UCSD-AML1 (cell line): ENCODE measurements at regions not wholly inside any gene's neighbourhood (a gene's known extent, or its start where the extent isn't known, plus 50 kb on each side); places are given as distances from the start of the nearest gene placed in this dataset.
A peak's percentile ranks its signal among the peaks of the same experiment; 100 is the strongest.

ENCODE experiments used
- DNase-seq: peaks from one replicate; lab custom pipeline; 2025; ENCODE audit not compliant: unreplicated experiment; lab: John Stamatoyannopoulos, UW

DNA sequence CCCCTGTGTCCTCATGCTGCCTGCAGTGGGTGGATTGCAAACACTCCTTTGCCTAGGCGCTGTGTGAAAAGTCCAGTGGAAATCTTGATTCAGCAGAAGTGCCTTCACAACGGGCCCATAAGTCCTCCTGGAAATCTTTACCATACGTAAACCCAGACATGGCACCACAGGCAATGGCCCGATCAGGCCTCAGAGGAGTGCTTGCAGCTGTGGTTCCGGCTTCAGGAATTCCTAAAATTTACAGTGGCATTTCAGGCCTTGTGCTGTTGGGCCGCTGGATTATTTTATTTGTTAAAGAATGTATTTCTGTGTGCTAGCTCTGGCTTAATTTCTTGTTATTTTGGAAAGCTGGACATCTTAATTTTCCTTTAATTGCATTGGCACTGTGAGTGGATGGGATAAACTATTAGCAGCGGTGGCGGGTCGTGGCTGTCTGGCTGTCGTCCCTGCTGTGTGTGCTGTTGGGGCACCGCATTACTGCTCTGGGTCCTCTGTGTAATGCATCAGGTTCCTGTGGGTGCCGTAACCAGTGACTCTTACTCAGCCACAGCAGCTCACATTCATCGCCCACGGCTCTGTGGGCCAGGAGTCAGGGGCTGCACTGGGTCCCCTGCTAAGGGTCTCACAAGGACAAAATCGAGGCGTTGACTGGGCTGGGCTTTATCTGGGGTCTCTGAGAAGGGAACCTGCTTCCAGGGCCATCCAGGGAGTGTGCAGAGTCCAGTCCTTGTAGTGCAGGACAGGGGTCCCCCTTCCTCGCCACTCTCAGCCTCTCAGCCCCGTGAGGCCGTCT lies 73.1 kb downstream of the RTP5 start:
- DNase-seq: no peak

DNA sequence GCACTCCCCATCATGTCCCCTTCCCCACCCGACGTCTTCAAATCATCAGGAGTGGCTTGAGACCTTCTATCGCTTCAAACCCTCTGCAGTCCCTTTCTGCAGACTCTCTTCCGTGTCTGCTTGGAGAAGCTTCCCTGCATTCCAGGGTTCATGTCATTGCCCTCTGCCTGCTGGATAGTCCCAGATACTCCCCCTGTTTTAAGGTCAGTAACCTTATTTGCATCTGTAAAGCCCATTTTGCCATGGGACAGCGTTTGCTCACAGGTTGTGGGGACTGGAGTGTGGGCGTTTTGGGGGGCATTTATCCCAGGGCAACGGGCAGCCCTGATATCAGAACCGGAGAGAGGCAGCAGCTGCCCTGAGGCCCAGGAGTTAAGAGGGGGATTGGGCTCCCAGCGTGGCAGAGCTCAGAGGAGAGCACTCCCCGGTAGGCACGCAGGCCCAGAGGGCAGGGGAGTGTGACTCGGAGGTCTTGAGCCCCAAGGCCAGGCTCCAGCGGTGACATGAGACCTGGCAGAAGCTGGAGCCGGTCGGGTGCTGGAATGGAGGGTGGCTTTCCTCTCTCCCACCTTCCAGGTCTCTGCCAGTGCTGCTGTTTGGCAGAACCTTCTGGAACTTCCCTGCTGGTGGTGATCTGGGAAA lies 73.8 kb downstream of the RTP5 start:
- DNase-seq: no peak

DNA sequence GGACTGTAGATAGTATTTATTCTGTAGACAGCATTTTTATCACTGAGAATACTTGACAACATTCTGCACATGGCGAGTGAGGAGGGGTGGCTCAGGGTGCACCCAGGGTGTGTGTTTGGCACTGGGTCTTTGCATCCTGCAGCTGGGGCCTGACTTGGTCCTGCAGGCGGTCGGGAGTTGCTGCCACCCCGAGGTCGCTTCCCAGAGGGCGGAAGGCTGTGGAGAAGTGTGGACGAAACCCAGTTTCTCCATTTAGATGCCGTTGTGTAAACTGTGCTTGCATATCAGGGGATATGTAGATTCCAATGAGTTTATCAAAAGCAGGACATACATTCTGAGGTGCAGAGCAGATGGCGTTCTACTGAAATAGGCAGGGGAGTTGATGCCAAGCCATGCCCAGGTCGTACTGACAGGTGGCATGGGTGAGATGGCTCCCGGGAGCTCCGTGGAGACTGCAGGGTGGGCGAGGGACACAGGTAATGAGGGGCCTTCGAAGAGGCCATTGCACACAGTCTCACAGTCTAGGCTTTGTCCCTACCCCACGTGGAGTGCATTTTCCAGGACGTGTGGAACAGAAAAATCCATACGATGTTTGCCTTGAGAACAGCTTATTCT lies 74.5 kb downstream of the RTP5 start:
- no peak for DNase-seq

GRCh38 chr2:241944821-241945220 lies 75.3 kb downstream of the RTP5 start:
- no peak for DNase-seq

DNA sequence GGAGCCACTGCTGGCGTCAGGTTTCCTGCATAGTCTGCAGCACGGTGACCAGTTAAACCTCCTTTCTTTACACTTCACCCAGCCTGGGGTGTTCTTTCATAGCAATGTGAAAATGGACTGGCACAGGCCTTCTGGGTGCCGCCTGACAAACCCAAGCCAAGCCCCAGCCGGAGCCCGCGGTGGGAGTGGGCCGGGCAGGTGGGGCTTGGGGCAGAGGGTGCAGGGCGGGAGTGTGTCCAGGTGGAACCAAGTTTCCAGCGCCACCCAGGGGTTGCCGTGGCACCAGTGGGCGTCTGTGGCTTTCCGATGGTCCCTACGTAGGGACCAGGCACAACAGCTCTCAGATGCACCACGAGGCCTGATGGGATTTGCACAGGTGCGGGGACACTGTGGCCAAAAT lies 75.8 kb downstream of the RTP5 start:
- no peak for DNase-seq

GRCh38 chr2:241945803-241946202 lies 76.3 kb downstream of the RTP5 start:
- DNase-seq: no peak

DNA sequence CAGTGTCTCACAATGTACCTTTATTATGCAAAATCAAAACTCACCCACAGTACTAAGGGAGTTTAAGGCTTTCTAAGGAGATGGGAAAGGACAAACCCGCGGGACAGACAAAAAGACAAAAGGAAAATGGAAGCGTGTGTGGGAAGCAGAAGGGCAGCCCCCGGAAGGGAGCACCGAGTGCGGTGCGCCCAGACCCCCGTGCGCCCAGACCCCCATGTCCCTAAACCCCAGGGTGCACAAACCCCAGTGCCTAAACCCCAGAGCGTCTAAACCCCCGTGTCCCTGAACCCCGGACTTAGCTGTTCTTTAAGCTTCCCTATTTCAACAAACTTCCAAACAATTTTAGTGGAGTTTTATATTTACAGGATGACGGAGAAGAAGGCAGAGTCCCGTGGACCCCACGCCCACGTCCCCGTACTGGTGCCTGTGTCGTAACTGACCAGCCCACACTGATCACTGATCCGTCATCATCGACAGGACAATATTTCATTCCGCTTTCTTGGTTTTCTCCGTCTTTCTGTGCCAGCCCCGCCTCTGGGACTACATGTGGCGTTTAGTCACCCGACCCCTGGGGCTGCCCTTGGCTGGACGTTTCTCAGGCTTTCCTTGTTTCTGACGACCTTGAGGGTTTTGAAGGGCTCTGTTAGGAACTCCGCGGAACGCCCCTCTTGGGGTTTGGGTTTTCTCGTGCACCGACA lies 76.9 kb downstream of the RTP5 start:
- DNase-seq: no peak

- DNase-seq: no peak
Measured at GRCh38 chr2:241947004-241947350, 77.4 kb downstream of the RTP5 start.

DNA sequence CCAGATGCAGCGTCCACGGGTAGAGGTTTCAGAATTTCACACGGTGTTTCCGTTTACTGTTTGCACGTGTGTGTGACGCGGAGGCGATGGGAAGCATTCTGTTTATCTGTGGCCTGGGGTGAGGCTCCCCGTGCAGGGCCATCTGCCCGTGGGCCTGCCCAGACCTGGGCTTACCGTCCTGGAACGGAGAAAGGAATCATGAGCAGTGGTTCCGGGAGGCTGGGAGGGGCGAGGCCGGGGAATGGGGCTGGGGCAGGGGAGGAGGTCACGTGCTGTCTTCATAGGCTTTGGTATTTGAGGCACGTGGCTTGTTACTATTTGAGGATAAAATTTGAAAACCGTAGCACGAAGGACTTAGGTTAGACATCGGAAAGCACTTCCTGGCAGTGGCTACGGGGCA lies 77.9 kb downstream of the RTP5 start:
- DNase-seq: no peak

DNA sequence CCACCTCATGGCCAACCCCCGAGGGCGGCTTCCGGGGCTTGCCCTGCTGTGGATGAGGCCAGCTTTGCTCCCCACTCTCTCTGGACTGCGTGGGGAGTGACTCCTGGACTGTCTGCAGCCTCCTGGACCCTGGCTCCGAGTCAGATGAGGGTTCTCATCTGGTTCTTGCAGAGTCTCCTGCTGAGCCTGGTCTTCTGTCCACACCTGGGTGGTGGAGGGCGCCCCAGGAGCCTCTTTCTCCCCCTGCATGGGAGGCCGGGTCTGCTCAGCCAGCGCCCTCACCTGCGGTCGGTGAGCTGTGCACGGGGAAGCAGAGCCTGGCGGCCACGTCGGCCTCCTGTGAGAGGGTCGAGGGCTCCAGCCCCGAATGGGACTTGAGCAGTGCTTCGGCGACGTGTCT lies 78.3 kb downstream of the RTP5 start:
- DNase-seq: no peak

DNA sequence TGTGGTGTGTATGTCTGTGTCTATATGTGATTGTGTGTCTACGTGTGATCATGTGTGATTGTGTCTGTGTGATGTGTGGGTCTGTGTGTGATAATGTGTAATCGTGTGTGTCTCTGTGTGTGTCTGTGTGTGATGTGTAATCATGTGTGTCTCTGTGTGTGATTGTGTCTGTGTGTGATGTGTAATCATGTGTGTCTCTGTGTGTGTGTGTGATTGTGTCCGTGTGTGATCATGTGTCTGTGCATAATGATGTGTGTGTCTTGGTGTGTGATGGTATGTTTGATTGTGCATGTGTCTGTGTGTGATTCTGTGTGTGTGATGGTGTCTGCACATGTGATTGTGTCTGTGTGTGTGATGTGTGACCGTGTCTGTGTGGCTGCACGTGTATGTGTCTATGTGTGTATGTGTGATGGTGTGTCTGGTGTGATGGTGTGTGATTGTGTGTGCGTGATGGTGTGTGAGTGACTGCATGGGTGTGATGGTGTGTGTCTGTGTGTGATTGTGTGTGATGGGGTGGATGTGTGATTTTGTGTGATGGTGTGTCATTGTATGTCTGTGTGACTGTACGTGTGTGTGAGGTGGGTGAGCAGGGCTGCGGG lies 78.9 kb downstream of the RTP5 start:
- no peak for DNase-seq

GRCh38 chr2:241948901-241949735 lies 79.6 kb downstream of the RTP5 start:
- DNase-seq: no peak

DNA sequence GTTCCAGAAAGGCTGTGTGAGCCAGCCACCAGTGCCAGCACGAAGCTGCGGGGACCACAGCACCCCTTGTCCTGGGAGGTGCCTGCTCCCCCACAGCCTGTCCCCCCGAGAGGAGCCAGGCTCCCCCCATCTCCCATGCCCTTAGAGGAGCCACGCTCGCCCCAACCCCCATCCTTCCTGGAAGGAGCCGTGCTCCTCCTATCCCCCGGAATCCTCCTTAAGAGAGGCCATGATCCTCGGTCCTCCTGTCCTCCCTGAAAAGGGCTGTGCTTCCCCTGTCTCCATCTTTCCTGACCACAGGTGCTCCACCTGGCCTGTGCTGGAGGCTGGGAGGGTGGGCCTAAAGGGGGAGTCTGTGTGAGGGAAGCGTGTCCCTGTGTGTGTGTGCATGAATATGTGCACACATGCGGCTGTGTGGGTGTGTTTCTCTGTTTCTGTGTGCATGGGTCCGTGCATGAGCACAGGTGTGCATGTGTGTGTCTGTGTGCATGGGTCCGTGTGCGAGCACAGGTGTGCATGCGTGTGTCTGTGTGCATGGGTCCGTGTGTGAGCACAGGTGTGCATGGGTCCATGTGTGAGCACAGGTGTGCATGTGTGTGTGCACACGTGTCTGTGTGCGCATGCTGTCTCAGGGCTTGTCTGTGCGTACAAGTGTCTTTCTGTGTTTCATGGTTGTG lies 80.3 kb downstream of the RTP5 start:
- no peak for DNase-seq

GRCh38 chr2:241950413-241951315 lies 81.1 kb downstream of the RTP5 start:
- peak; percentile 60 for DNase-seq

DNA sequence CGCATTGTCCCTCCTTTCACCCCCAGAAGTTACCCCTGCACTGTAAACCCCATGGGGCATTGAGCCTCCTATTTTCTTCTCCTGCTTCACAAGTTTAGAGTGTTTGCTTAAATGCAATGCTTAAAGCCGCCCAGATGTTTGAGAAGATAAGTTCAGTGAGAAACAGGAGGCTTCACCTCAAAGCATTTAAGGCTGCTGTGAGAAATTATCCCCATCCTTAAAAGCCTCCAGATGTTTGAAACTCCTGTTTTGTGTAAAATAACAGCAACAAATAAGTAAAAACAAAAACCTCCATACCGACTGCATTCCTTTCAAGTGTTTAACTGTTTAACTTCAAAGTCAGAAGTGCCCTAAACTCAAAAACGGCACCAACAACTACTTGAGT lies 81.8 kb downstream of the RTP5 start:
- no peak for DNase-seq

GRCh38 chr2:241951920-241952319 lies 82.4 kb downstream of the RTP5 start:
- DNase-seq: no peak

GRCh38 chr2:241952816-241953215 lies 83.3 kb downstream of the RTP5 start:
- DNase-seq: no peak

DNA sequence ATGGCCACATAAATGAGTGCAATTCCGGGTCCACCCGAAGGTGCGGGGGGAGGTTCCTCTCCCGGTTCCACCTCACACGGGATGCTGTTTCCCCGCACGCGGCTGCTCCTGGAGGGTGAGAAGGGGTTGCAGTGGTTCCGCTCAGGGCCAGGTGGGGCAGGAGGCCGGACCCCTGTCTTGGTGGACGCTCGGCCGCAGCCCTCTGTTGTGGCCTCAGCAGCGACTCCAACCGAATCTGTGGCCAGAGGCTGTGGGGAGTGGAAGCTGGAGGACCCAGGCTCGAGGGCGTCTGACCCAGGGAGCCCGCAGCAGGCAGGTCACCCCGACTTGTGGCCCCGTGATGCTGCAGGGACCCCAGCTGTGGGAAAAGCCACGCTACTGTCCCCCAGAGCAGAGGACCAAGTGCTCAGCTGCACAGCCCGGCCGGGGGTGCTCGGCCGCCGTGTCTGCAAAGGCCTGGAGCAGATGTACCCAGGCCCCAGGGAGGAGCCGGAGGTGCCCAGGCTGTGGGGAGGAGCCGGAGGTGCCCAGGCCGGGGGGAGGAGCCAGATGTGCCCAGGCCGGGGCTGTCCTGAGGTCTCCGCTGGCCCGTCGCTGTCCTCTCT lies 83.9 kb downstream of the RTP5 start:
- no peak for DNase-seq
